C4-2B (cell line): ENCODE measurements at regions not wholly inside any gene's neighbourhood (a gene's known extent, or its start where the extent isn't known, plus 50 kb on each side); places are given as distances from the start of the nearest gene placed in this dataset.

ENCODE experiments used
- H3K27ac ChIP-seq: fragments of 450-650 bp; 2 replicates; pipeline ENCODE4 v1.5.1; 2017
- CTCF ChIP-seq: fragments of 450-650 bp; conservative IDR thresholded peaks from 2 replicates; pipeline ENCODE4 v1.5.1; 2017; ENCODE audit warnings: mild to moderate bottlenecking
- ZFX ChIP-seq: fragments of 450-650 bp; IDR thresholded peaks from 2 replicates; pipeline ENCODE4 v1.6.1; 2017

DNA sequence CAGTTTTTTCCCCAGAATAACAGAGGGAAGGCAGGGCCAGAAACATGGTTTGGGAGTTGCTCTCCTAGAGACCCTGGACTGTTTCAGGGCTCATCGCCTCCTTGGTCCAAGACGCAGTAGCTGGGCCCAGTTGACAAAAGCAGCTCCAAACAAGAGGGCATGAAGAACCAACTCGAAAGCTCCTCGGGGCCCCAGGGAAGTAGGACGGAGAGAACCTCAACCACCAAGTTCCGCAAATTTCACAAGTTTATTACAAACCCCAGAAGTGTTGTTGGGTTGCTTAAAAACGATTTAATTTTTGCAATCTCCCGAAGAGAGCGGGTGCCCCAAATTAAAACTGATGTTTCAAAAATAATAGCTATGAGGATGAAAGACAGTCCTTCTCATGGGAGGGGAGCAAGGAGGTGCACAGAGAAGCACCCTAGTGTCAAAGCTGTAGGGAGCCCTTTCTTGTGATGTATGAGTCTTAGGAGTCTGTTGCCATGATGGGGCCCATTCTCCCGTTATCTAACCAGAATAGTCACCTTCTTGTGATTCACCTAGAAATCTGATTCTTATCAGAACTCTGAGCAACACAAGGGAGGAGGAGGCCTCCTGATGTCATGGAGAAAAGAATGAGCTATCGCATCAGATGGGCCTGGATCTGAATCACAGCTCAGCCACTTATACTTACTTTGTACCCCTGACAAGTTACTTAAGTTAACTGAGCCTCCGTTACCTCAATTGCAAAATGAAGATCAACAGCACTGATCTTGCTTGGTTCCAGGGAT, 165.7 kb upstream of the IRF2BP2 start:
- no peak overlapping the region for H3K27ac ChIP-seq
- TF ChIP-seq ZFX: no peak
- TF ChIP-seq CTCF: no peak

DNA sequence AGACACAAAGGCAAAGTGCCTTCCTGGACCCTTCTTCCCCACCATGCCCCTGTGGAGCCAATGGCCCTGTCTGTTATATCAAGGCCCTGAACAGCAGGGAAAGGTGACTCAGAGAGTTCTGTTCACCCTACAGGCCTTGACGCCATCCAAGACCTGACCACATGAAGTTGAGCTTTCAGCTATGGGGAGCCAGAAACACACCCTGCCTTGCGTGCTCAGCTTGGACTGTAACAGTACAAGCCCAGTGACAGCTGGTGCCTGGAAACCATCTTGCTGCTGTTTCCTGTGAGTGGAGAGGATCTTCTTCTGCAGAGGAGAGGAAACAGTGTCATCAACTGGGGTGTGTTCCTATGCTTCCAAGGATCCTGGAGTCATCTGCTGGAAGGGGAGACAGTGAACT, 165.0 kb upstream of the IRF2BP2 start:
- no peak overlapping the region for H3K27ac ChIP-seq
- TF ChIP-seq CTCF (no peak), ZFX (no peak)

DNA sequence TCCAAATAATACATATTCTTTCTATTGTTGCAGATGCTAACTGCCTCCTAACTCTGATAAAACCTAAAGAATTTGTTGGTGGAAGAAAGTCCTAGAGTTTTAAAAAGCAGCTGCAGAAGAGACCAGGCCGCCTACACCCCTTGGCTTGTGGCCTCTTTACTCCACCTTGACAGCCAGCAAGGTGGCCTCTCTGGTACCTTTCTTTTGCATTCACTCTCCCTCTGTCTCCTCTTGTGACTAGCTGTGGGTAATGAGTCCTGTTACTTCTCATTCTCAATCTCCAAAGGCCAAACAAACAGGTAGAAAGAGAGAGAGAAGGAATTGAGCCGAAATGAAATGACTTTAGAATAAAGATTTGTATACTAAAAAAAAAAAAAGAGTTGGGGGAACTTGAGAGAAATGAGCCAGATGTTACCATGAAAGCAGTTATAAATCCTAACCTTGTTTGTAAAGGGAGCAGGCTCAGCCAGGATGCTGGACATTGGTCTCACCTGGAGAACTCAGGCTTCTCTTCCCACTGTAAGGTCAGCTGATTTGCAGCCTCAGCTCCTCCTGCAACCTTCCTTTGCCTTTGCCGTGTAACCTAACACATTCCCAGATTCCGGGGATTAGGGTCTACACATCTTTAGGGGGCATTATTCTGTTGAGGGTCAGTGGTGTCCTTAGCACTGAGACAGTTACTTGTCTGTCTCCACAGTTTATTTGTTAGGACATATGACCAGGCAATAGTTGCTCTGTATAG, 164.1 kb upstream of the IRF2BP2 start:
- TF ChIP-seq ZFX (no peak), CTCF (no peak)
- H3K27ac ChIP-seq: no peak overlapping the region

DNA sequence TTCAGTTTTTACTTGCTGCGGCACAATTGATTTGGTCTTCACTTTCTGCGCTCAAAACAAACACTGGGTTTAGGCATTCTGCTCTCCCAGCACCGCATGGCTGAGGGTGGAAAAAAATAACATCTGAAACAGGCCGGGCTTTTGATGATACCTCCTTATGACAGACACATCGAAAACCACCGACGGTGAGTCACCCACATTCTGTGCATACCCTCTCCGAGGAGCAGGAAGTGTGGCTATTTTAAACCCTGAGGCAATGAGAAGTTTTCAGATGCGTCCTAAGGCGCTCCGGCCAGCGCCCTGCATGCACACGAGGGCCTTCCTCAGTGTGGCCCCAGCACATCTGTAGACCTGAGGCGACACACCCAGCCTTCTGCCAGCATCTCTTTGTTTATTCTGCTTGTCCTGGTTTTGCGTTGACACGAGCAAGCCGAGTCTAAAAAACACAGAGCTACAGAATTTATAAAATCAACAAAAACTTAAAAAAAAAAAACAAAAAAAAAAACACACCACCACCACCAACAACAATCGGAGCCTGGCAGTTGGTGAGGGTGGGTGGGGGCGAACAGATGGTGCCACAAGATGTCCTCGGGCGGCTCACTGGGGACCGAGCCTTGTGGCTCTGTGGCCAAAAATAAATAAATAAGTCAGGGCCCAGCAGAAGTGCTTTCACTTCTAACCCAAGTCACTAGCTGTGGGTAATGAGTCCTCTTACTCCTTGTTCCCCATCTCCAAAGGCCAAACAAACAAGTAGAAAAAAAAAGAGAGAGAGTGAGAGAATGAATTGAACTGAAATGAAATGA, 162.6 kb upstream of the IRF2BP2 start:
- TF ChIP-seq ZFX: no peak
- no peak for TF ChIP-seq CTCF
- H3K27ac ChIP-seq: no peak overlapping the region

GRCh38 chr1:234771642-234772344, 161.8 kb upstream of the IRF2BP2 start:
- H3K27ac ChIP-seq: peak overlapping the region; percentile 26; the same call in 1 of the 2 replicates
- TF ChIP-seq CTCF (no peak), ZFX (no peak)

- TF ChIP-seq ZFX: no peak
- no peak for TF ChIP-seq CTCF
- H3K27ac ChIP-seq: no peak overlapping the region
Observed at GRCh38 chr1:234770924-234771540, 161.1 kb upstream of the IRF2BP2 start.
